ENCODE measurements at regions not wholly inside any gene's neighbourhood (a gene's known extent, or its start where the extent isn't known, plus 50 kb on each side); places are given as distances from the start of the nearest gene placed in this dataset.

GRCh38 chr7:155391414-155391813, 66.5 kb upstream of the EN2 start:
- no peak overlapping the region for H3K27ac Mint-ChIP-seq (ENCODE audit: unreplicated experiment)
- H4K20me1 ChIP-seq (ENCODE audit: insufficient read depth, low read length) = no peaks in the 10 kb centered on the region
- no peak overlapping the region for H3K4me3 ChIP-seq (ENCODE audit: insufficient read depth, low read depth, low read length)
- DNase-seq (ENCODE audit: low read depth) = no peak
- no peak overlapping the region for H3K4me3 Mint-ChIP-seq (ENCODE audit: unreplicated experiment)
- no peaks in the 10 kb centered on the region for H3K36me3 Mint-ChIP-seq (ENCODE audit: low read depth, unreplicated experiment)
- H3K4me2 ChIP-seq (ENCODE audit: low read length) = no peak overlapping the region
- H3K27me3 Mint-ChIP-seq (ENCODE audit: low read depth, unreplicated experiment) = peaks cover 90% of the 10 kb centered on the region
- H3K9ac ChIP-seq (ENCODE audit: low read length) = no peak overlapping the region
- no peaks in the 10 kb centered on the region for H3K4me1 Mint-ChIP-seq (ENCODE audit: low read depth, unreplicated experiment)
- TF ChIP-seq CTCF (IDR thresholded peaks at IDR 0.05; ENCODE audit: insufficient read depth, low read depth, low read length) (no peak), EZH2 (IDR thresholded peaks at IDR 0.05; ENCODE audit: insufficient read depth, low read length) (no peak)
- H3K79me2 ChIP-seq (ENCODE audit: insufficient read depth, low read length) = no peaks in the 10 kb centered on the region
- no peaks in the 10 kb centered on the region for H3K36me3 ChIP-seq (ENCODE audit: insufficient read depth, low read length)
- no peaks in the 10 kb centered on the region for H3K9me3 ChIP-seq (ENCODE audit: insufficient read depth, low read depth, low read length)
- no peak overlapping the region for H2AFZ ChIP-seq (ENCODE audit: low read depth, low read length)
- peaks cover 5% of the 10 kb centered on the region for H3K27me3 ChIP-seq (ENCODE audit: insufficient read depth, low read length)
- FAIRE-seq = no peak
- H3K4me1 ChIP-seq (ENCODE audit: insufficient read depth, low read length) = no peaks in the 10 kb centered on the region
- H3K27ac ChIP-seq (ENCODE audit: low read depth, low read length) = no peak overlapping the region
- H3K9me3 Mint-ChIP-seq (ENCODE audit: unreplicated experiment) = peaks cover 3% of the 10 kb centered on the region

- Histone ChIP-seq H3K79me2 (ENCODE audit: insufficient read depth, low read length) (no peaks in the 10 kb centered on the region), H3K27ac (ENCODE audit: low read depth, low read length) (no peak overlapping the region), H2AFZ (ENCODE audit: low read depth, low read length) (no peak overlapping the region), H3K4me3 (ENCODE audit: insufficient read depth, low read depth, low read length) (no peak overlapping the region), H3K4me2 (ENCODE audit: low read length) (no peak overlapping the region), H3K27me3 (ENCODE audit: insufficient read depth, low read length) (peaks cover 3% of the 10 kb centered on the region), H3K9ac (ENCODE audit: low read length) (no peak overlapping the region), H3K9me3 (ENCODE audit: insufficient read depth, low read depth, low read length) (no peaks in the 10 kb centered on the region), H3K36me3 (ENCODE audit: insufficient read depth, low read length) (no peaks in the 10 kb centered on the region), H3K4me1 (ENCODE audit: insufficient read depth, low read length) (no peaks in the 10 kb centered on the region), H4K20me1 (ENCODE audit: insufficient read depth, low read length) (no peaks in the 10 kb centered on the region)
- H3K36me3 Mint-ChIP-seq (ENCODE audit: low read depth, unreplicated experiment) = no peaks in the 10 kb centered on the region
- no peaks in the 10 kb centered on the region for H3K9me3 Mint-ChIP-seq (ENCODE audit: unreplicated experiment)
- peaks cover 88% of the 10 kb centered on the region for H3K27me3 Mint-ChIP-seq (ENCODE audit: low read depth, unreplicated experiment)
- H3K27ac Mint-ChIP-seq (ENCODE audit: unreplicated experiment) = no peak overlapping the region
- DNase-seq (ENCODE audit: low read depth) (no peak), FAIRE-seq (no peak)
- TF ChIP-seq CTCF (IDR thresholded peaks at IDR 0.05; ENCODE audit: insufficient read depth, low read depth, low read length) = no peak
- TF ChIP-seq EZH2 (IDR thresholded peaks at IDR 0.05; ENCODE audit: insufficient read depth, low read length) = no peak
- H3K4me1 Mint-ChIP-seq (ENCODE audit: low read depth, unreplicated experiment) = no peaks in the 10 kb centered on the region
- no peak overlapping the region for H3K4me3 Mint-ChIP-seq (ENCODE audit: unreplicated experiment)
Measured at GRCh38 chr7:155392726-155393570, 65.0 kb upstream of the EN2 start.

- Histone ChIP-seq H3K4me1 (ENCODE audit: insufficient read depth, low read length) (no peaks in the 10 kb centered on the region), H3K9me3 (ENCODE audit: insufficient read depth, low read depth, low read length) (no peaks in the 10 kb centered on the region), H3K36me3 (ENCODE audit: insufficient read depth, low read length) (no peaks in the 10 kb centered on the region), H3K27me3 (ENCODE audit: insufficient read depth, low read length) (peaks cover 3% of the 10 kb centered on the region), H3K4me3 (ENCODE audit: insufficient read depth, low read depth, low read length) (no peak overlapping the region), H3K9ac (ENCODE audit: low read length) (no peak overlapping the region), H4K20me1 (ENCODE audit: insufficient read depth, low read length) (no peaks in the 10 kb centered on the region), H3K27ac (ENCODE audit: low read depth, low read length) (no peak overlapping the region), H3K79me2 (ENCODE audit: insufficient read depth, low read length) (no peaks in the 10 kb centered on the region), H3K4me2 (ENCODE audit: low read length) (no peak overlapping the region), H2AFZ (ENCODE audit: low read depth, low read length) (no peak overlapping the region)
- H3K36me3 Mint-ChIP-seq (ENCODE audit: low read depth, unreplicated experiment) = peaks cover 2% of the 10 kb centered on the region
- peaks cover 83% of the 10 kb centered on the region for H3K27me3 Mint-ChIP-seq (ENCODE audit: low read depth, unreplicated experiment)
- FAIRE-seq (no peak), DNase-seq (ENCODE audit: low read depth) (no peak)
- H3K4me3 Mint-ChIP-seq (ENCODE audit: unreplicated experiment) = no peak overlapping the region
- no peak overlapping the region for H3K27ac Mint-ChIP-seq (ENCODE audit: unreplicated experiment)
- no peaks in the 10 kb centered on the region for H3K4me1 Mint-ChIP-seq (ENCODE audit: low read depth, unreplicated experiment)
- TF ChIP-seq CTCF (IDR thresholded peaks at IDR 0.05; ENCODE audit: insufficient read depth, low read depth, low read length) (no peak), EZH2 (IDR thresholded peaks at IDR 0.05; ENCODE audit: insufficient read depth, low read length) (no peak)
- H3K9me3 Mint-ChIP-seq (ENCODE audit: unreplicated experiment) = peaks cover 3% of the 10 kb centered on the region
Measured at GRCh38 chr7:155394413-155394812, 63.5 kb upstream of the EN2 start.
